ENCODE measurements at regions not wholly inside any gene's neighbourhood (a gene's known extent, or its start where the extent isn't known, plus 50 kb on each side); places are given as distances from the start of the nearest gene placed in this dataset.

GRCh38 chr7:97422046-97422445 lies 304.5 kb downstream of the SDHAF3 start:
- Histone ChIP-seq H3K23ac (ENCODE audit: insufficient read length) (no peak overlapping the region), H4K8ac (ENCODE audit: extremely low read depth, insufficient read depth, low read length) (no peak overlapping the region), H3K79me2 (ENCODE audit: control insufficient read depth in 1 of 2, insufficient read depth in 2 of 2, low read length in 2 of 2) (no peaks in the 10 kb centered on the region), H3K4me2 (ENCODE audit: insufficient read depth in 1 of 2, low read depth in 2 of 2, low read length in 2 of 2) (no peak overlapping the region), H3K4me3 (ENCODE audit: extremely low read depth in 1 of 4, insufficient read depth in 2 of 4, low read depth in 3 of 4, low read length in 4 of 4) (no peak overlapping the region), H4K91ac (replicated peaks; ENCODE audit: insufficient read length, low read length) (no peak overlapping the region), H3K79me1 (ENCODE audit: low read depth, low read length) (no peaks in the 10 kb centered on the region), H3K23me2 (ENCODE audit: low read depth, low read length) (no peaks in the 10 kb centered on the region; the same call in 1 of the 2 replicates), H3K27ac (ENCODE audit: low read depth, low read length) (no peak overlapping the region), H4K5ac (ENCODE audit: insufficient read length, low read depth, low read length) (no peak overlapping the region), H3K9ac (replicated peaks in 1 of 4; ENCODE audit: extremely low read depth in 1 of 4, low read depth in 3 of 4, low read length in 3 of 4) (no peak overlapping the region), H2BK120ac (replicated peaks; ENCODE audit: low read depth, low read length) (no peak overlapping the region), H2BK15ac (ENCODE audit: low read length) (no peak overlapping the region), H2BK5ac (ENCODE audit: low read depth, low read length) (no peak overlapping the region), H2AFZ (ENCODE audit: low read length) (no peak overlapping the region), H3K56ac (replicated peaks; ENCODE audit: insufficient read length, low read depth, low read length) (no peak overlapping the region), H2AK5ac (ENCODE audit: low read depth, low read length) (no peak overlapping the region), H2BK20ac (ENCODE audit: low read length) (no peak overlapping the region), H3K4me1 (replicated peaks in 1 of 4; ENCODE audit: control insufficient read depth in 3 of 4, insufficient read depth in 4 of 4, low read length in 3 of 4) (no peaks in the 10 kb centered on the region), H3K4ac (replicated peaks; ENCODE audit: insufficient read length, low read depth, low read length) (no peak overlapping the region), H3K18ac (ENCODE audit: extremely low read depth, low read length) (no peak overlapping the region), H4K20me1 (replicated peaks in 1 of 2; ENCODE audit: control insufficient read depth in 1 of 2, insufficient read depth in 2 of 2, low read length in 2 of 2) (no peaks in the 10 kb centered on the region), H2BK12ac (ENCODE audit: low read depth, low read length) (no peak overlapping the region), H3K14ac (ENCODE audit: insufficient read length) (no peak overlapping the region), H3K36me3 (ENCODE audit: control insufficient read depth in 2 of 4, insufficient read depth in 4 of 4, low read length in 3 of 4) (no peaks in the 10 kb centered on the region), H3K27me3 (replicated peaks in 1 of 4; ENCODE audit: control insufficient read depth in 3 of 4, extremely low read depth in 1 of 4, insufficient read depth in 3 of 4, low read length in 3 of 4) (no peaks in the 10 kb centered on the region), H3K9me3 (ENCODE audit: insufficient read depth in 2 of 2, low read depth in 1 of 2, low read length in 1 of 2) (peaks cover 0 to 2% of the 10 kb centered on the region in 2 experiments; a peak in 1 of 4 replicates)
- TF ChIP-seq CBX8 (IDR thresholded peaks at IDR 0.05; ENCODE audit: borderline replicate concordance, low read depth, low read length) (no peak), SUZ12 (IDR thresholded peaks at IDR 0.05; ENCODE audit: low read length) (no peak), CHD1 (IDR thresholded peaks at IDR 0.05; ENCODE audit: low read depth, low read length) (no peak), HDAC6 (IDR thresholded peaks at IDR 0.05; ENCODE audit: low read depth, low read length) (no peak), CTCF (IDR thresholded peaks at IDR 0.05; ENCODE audit: control extremely low read depth in 1 of 3, insufficient read depth in 1 of 3, low read depth in 1 of 3, low read length in 3 of 3) (no peak)
- FAIRE-seq (no peak), DNase-seq (ENCODE audit: low read depth in 1 of 2, low spot score in 2 of 2) (no peak)
- WGBS, 2 experiments (ENCODE audit: extremely low coverage in 1 of 2, insufficient coverage in 1 of 2, insufficient read length in 1 of 2, insufficient replicate concordance in 2 of 2, low coverage in 1 of 2, low lambda C conversion rate in 2 of 2, missing lambda C conversion rate in 1 of 2) = 100% methylated on average over 1 of the region's 1 CpG; no CpG with 5 or more reads in 1 of the 2 experiments
- ChIA-PET CTCF (ENCODE audit: partially characterized antibody) (interaction anchor here (1.1 to 1.2 kb wide), 2 partner anchors 9 to 14 kb away, joined by 3 read pairs; no protein-coding TSS in a partner anchor), POLR2A (ENCODE audit: partially characterized antibody) (no interaction called here)
